Retina (tissue), 1 donor: ENCODE measurements at regions not wholly inside any gene's neighbourhood (a gene's known extent, or its start where the extent isn't known, plus 50 kb on each side); places are given as distances from the start of the nearest gene placed in this dataset.

Source experiments
- DNase-seq: peaks from one replicate; pipeline ENCODE4 v3.0.0-alpha.2; 2016

DNA sequence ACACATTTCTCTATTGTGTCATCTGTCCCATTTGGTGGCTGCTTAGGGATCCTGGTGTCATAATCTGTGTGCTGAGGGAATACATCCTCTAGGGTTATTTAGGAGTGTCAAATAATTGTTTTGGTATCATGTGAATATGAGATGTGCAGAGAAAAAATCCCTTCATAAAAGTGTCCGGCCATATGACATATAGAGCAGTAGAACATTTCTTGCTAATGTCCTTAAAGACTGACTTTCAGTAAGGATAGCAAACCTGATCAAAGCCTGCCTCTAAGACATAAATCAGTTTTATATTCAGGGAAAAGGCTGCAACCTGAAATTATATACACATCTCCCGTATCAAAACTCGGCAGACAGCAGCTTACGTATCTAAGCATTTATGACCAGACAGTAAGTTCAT, 211.6 kb downstream of the ADAM29 start:
- DNase-seq: no peak

GRCh38 chr4:175139205-175139604, 221.0 kb downstream of the ADAM29 start:
- DNase-seq: no peak

DNA sequence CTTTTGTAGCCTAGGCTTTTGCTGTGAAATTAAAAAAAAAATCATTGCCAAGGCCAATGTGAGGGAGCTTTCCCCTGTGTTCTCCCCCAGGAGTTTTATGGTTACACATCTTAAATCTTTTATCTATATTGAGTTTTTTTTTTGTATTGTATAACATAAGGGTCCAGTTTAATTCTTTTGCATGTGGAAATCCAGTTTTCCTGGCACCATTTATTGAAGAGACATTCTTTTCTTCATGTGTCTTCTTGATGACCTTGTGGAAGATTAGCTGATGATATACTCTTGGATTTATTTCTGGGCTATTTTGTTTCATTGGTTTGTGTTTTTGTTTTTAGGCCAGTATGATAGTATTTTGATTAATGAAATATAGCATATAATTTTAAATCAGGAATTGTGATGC, 225.0 kb downstream of the ADAM29 start:
- DNase-seq: no peak

DNA sequence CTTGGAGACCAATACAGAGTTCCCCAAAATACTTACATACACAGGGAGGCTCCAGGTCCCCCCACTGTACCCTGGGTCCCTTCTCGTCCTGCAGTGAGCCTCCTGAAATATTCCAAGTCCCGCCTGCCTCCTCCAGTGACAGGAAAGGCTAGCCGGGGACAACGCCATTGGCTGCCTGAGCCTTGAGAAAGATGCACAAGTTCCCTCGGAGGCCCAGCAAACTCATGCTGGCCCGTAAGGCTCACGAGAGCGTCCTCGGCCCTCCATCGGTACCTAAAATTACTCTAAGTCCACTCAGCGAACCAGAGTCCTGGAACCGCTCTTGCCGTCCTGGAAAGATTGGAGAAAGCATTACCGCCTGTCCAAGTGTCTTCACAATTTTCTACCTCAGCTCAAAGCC, 228.6 kb downstream of the ADAM29 start:
- no peak for DNase-seq

DNA sequence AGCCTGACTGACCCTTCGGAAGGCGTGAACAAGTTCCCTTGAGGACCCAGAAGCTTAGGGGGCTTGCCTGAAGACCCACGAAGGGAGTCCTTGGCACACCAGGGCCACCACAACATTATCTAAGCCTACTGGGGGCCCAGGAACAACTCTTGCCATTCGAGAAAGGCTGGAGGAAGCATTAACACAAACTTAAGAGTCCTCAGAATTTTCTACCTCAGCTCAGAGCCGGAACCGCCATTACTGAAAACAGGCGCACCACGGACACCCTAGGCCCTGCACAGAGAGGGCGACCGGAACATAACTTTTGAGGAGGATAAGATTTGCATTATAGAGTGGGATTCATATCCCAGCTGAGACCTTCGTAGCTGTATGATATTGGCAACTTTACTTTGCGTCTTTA, 229.1 kb downstream of the ADAM29 start:
- no peak for DNase-seq

GRCh38 chr4:175166020-175166419, 247.9 kb downstream of the ADAM29 start:
- DNase-seq: no peak

DNA sequence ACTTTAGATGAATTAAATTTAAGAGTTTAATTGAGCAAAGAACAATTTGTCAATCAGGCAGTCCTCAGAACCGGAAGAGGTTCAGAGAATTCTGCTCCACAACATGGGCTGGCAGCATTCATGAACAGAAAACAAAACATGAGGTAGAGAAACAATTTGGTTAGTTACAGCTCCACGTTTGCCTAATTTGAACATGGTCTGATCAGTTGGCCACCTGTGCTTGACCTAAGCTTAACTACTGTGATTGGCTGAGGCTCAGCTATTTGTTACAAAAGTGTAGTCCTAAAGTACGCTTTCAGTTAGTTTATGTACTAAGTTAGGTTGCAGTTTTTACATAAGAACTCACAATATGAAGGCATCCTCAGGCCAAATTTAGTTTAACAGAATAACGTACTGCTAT, 258.6 kb downstream of the ADAM29 start:
- DNase-seq: no peak

GRCh38 chr4:175190654-175191053, 272.5 kb downstream of the ADAM29 start:
- no peak for DNase-seq

DNA sequence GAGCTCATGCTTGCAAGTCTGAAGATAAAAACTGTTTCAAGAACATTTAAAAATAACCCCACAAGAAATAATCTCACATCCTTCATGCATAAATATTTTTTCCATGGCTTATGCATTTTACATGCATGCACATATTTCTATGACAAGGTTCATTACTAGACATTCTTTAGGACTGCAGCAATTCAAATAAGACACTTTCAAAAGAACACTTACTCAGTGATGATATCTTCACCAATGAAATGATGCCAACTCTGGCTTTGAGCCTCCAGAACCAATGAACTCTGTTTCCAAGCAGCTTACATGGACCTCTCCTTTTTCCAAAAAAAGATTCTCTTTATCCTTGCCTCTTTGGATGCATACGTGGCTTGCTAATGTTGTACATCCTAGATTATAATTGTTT, 279.9 kb downstream of the ADAM29 start:
- no peak for DNase-seq

- no peak for DNase-seq
Measured at GRCh38 chr4:175215208-175215607, 297.1 kb downstream of the ADAM29 start.

DNA sequence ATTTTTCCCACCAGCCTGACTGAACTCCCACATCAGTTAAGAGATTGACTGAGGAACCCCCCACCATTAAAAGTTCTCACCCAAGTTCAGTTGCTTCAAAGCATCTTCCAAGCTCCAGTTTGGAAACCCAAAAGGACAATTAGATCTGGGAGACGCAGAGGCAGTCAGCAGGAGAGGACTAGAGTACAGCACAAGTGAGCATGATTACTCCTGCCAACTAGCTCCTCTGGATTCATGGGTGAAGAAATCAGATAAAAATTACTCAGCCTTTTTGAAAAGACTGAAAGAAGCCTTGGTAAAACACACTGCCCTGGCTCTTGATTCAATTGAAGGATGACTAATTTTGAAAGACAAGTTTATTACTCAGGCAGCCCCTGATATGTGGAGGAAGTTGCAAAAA, 297.5 kb downstream of the ADAM29 start:
- no peak for DNase-seq

- DNase-seq: no peak
Measured at GRCh38 chr4:175229154-175229553, 311.0 kb downstream of the ADAM29 start.

DNA sequence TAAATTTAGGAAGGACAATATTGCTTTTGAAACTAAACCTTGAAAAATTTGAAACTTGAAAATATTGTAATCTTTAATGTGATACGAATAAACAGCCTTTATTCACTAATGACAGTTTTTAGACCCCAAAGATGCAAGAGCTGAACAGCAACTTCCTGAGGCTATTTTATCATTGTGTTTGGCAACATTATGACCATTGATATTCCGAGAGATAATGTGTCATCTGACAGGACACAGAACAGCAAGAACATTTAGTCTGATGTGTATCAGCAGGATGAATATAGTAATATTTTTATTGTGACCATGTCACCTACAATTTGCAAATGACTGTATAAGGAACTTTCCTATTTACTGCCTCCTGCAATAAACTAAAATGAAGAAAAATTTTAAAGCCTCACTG, 316.0 kb downstream of the ADAM29 start:
- DNase-seq: no peak

- no peak for DNase-seq
Measured at GRCh38 chr4:175238827-175239517, 320.8 kb downstream of the ADAM29 start.

DNA sequence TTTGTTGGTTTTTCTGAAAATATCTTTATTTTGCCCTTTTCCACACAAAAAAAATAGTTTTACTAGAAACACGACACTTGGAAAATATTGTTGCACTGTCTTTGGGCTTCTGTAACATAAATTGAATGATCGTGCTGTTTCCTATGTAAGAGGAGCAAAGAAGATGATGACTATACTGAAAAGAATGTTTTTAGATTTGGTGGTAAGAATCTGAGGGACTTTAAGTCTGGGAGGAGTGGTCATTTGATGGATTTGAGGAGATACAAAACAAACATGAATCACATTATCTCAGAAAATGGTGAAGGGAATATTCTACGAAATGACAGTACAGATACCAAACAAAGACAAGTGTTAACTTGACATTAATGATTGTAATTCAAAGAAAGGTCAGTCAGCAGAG, 328.8 kb downstream of the ADAM29 start:
- no peak for DNase-seq

DNA sequence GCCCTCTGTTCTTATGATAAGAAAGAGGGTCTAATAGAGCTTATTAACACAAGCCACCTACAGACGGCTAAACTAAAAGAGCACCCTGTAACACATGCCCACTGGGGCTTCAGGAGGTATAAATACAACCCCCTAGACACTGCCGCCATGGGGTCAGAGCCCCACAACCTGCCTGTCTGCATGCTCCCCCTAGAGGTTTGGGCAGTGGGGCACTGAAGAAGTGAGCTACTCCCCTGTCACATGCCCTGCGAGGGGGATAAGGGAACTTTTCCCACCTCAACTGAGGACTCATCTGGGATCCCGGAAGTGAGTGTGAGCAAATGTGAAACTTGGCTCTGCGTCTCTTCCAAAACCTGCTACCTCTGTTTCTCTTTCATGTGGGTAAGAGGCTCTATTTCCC, 334.5 kb downstream of the ADAM29 start:
- DNase-seq: no peak

- DNase-seq: no peak
Measured at GRCh38 chr4:175253184-175253902, 335.2 kb downstream of the ADAM29 start.

DNA sequence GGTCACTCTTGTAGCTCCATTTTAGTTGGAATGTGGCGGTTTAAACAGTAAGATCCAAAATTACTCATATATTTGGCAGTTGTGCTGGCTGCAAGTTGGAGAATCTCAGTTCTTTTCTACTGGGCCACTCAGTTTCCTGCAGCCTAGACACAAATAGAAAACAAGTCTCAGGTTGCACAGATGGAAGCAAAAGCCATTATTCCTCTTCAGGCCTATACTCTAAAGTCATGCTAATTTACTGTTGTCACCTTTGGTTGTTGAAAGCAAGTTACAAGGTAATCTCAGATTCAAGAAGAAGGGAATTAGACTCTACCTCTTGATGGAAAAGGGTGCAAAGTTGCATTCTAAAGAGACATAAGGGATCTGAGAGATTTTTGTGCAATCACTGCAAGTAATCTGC, 345.4 kb downstream of the ADAM29 start:
- DNase-seq: no peak

- no peak for DNase-seq
Measured at GRCh38 chr4:175271010-175271630, 353.0 kb downstream of the ADAM29 start.

GRCh38 chr4:175273995-175274753, 356.0 kb downstream of the ADAM29 start:
- DNase-seq: no peak

DNA sequence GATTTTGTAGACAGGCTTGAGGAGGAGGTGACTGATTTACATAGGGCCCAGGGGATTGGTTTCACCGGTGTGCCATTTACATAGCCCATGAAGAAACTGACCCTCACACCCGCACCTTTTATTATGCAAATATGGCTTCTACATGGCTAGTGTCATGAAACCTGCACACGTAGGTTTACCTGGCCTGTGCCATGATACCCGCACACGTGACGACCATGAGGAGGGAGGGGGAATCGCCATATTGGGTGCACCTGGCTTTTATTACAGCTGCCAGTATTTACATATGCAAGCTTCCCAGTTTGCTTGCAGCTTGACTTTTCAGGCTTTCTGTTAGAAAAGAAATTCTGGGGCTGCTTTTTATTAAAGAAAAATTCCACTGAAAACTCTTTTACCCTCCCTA, 359.7 kb downstream of the ADAM29 start:
- DNase-seq: no peak

DNA sequence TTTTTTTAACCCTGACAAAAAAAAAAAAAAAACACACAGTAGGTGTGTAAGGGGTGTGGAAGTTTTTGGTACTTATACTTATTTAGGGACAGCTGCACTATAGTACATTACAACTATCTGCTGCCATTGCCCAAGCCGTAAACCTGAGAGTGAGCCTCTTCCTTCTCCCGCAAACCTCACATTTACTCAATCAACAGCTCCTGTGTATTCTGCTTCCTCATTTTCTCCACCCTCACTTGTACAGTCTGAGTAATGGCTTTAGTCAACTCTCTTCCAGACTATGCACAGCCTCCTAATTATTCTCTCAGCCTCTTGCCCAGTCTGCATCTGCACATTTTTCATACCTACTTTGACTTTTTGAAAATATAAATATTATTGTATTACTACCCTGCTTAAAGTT, 362.0 kb downstream of the ADAM29 start:
- no peak for DNase-seq

- no peak for DNase-seq
Measured at GRCh38 chr4:175281894-175282293, 363.7 kb downstream of the ADAM29 start.

DNA sequence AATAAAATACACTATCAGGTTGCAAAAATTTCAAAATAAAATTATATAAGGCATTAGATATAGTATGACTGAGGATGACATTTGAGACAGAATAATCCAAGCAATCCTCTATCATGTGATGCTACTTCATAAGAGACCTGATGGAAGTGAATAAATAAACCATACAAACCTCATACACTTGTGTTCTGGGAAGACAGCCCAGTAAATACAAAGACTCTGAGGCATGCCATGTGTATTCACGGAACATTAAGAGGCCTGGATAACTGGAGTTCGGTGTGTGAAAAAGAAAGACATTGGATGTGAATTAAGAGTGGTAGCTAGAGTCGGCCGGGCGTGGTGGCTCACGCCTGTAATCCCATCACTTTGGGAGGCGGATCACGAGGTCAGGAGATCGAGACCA, 364.2 kb downstream of the ADAM29 start:
- no peak for DNase-seq
